Dedifferentiated amniotic fluid mesenchymal stem cell (primary cell): ENCODE measurements at regions not wholly inside any gene's neighbourhood (a gene's known extent, or its start where the extent isn't known, plus 50 kb on each side); places are given as distances from the start of the nearest gene placed in this dataset.
"Not testable (repeated sequence)": the region's sequence is repeated elsewhere in the genome, so short reads cannot be mapped to it uniquely, and the experiment has no call there.

Experiments
- DNase-seq: peaks from one replicate; pipeline ENCODE4 v3.0.0-alpha.2; 2016; ENCODE audit errors: extremely low spot score

- no peak for DNase-seq
Observed at GRCh38 chr2:7681881-7682461, 764.8 kb downstream of the RNF144A start.

- no peak for DNase-seq
Observed at GRCh38 chr2:7683196-7683595, 766.0 kb downstream of the RNF144A start.

- no peak for DNase-seq
Observed at GRCh38 chr2:7683708-7684107, 766.5 kb downstream of the RNF144A start.

- peak; percentile 47 for DNase-seq
Observed at GRCh38 chr2:7685342-7686015, 768.3 kb downstream of the RNF144A start.

- no peak for DNase-seq
Observed at GRCh38 chr2:7686016-7686385, 768.8 kb downstream of the RNF144A start.

- DNase-seq: no peak
Observed at GRCh38 chr2:7691961-7692656, 774.9 kb downstream of the RNF144A start.

GRCh38 chr2:7692657-7693161 lies 775.5 kb downstream of the RNF144A start:
- peak; percentile 83 for DNase-seq

GRCh38 chr2:7693246-7694075 lies 776.2 kb downstream of the RNF144A start:
- no peak for DNase-seq

GRCh38 chr2:7694076-7694985 lies 777.1 kb downstream of the RNF144A start:
- no peak for DNase-seq

GRCh38 chr2:7696556-7696955 lies 779.3 kb downstream of the RNF144A start:
- not testable (repeated sequence) for DNase-seq

- no peak for DNase-seq
Observed at GRCh38 chr2:7697052-7697451, 779.8 kb downstream of the RNF144A start.

GRCh38 chr2:7701791-7702190 lies 784.6 kb downstream of the RNF144A start:
- no peak for DNase-seq

GRCh38 chr2:7703048-7703447 lies 785.8 kb downstream of the RNF144A start:
- DNase-seq: no peak

- no peak for DNase-seq
Observed at GRCh38 chr2:7703543-7704144, 786.4 kb downstream of the RNF144A start.

GRCh38 chr2:7704296-7704865 lies 787.2 kb downstream of the RNF144A start:
- no peak for DNase-seq

- no peak for DNase-seq
Observed at GRCh38 chr2:7706791-7707190, 789.6 kb downstream of the RNF144A start.

GRCh38 chr2:7707723-7708122 lies 790.5 kb downstream of the RNF144A start:
- DNase-seq: no peak

- DNase-seq: no peak
Observed at GRCh38 chr2:7709907-7710306, 792.7 kb downstream of the RNF144A start.

- no peak for DNase-seq
Observed at GRCh38 chr2:7711167-7711566, 794.0 kb downstream of the RNF144A start.

- DNase-seq: no peak
Observed at GRCh38 chr2:7719876-7720275, 802.7 kb downstream of the RNF144A start.
